K562 (cell line): ENCODE measurements at regions not wholly inside any gene's neighbourhood (a gene's known extent, or its start where the extent isn't known, plus 50 kb on each side); places are given as distances from the start of the nearest gene placed in this dataset.

Experiments
- EZH2 ChIP-seq: IDR thresholded peaks from 2 replicates; pipeline ENCODE4 v1.6.1; 2012; ENCODE audit warnings: low read depth, mild to moderate bottlenecking, inconsistent platforms, low read length, borderline replicate concordance
- NFRKB ChIP-seq: fragments of 450-650 bp; IDR thresholded peaks from 2 replicates; pipeline ENCODE4 v1.6.1; 2016; ENCODE audit warnings: low read depth
- POLR2AphosphoS5 ChIP-seq: IDR thresholded peaks from 2 replicates; pipeline ENCODE4 v1.6.1; 2011; ENCODE audit warnings: mild to moderate bottlenecking, low read depth, low read length, moderate library complexity; ENCODE audit not compliant: control insufficient read depth, insufficient read depth
- SIN3A ChIP-seq, 2 experiments: fragments of 150-350 bp in 1 of 2; IDR thresholded peaks; 2 replicates each; pipeline ENCODE4 v1.6.1; 2011 to 2016; ENCODE audit warnings: borderline replicate concordance in 2 of 2, low read depth in 2 of 2, low read length in 2 of 2, mild to moderate bottlenecking in 2 of 2, moderate library complexity in 2 of 2; ENCODE audit not compliant: control insufficient read depth in 1 of 2
- TAF1 ChIP-seq: IDR thresholded peaks from 2 replicates; pipeline ENCODE4 v1.6.1; 2011; ENCODE audit warnings: mild to moderate bottlenecking, low read length, moderate library complexity; ENCODE audit not compliant: insufficient read depth, control insufficient read depth, severe bottlenecking; ENCODE audit errors: extremely low read depth
- ZNF274 ChIP-seq: IDR thresholded peaks from 2 replicates; pipeline ENCODE4 v1.6.1; 2011; ENCODE audit warnings: low read depth, mild to moderate bottlenecking, low read length, moderate library complexity, borderline replicate concordance
- ZNF354B ChIP-seq: fragments of 250-450 bp; sonication (Bioruptor Pico); IDR thresholded peaks from 2 replicates; pipeline ENCODE4 v1.4.0; 2020
- ZNF586 ChIP-seq: fragments of 450-650 bp; formaldehyde crosslinking; conservative IDR thresholded peaks from 2 replicates; pipeline ENCODE4 v1.4.0; 2020; ENCODE audit warnings: mild to moderate bottlenecking, moderate library complexity
- TF ChIP-seq, protein P1 (sequence below), 2 experiments: fragments of 450-650 bp; IDR thresholded peaks; 2 replicates each; pipeline ENCODE4 v1.6.1; 2016; ENCODE audit warnings: mild to moderate bottlenecking in 2 of 2, borderline replicate concordance in 1 of 2, low read depth in 1 of 2, moderate library complexity in 1 of 2
- TF ChIP-seq, protein P2 (sequence below): IDR thresholded peaks from 3 replicates; pipeline ENCODE4 v1.6.1; 2011; ENCODE audit warnings: borderline replicate concordance, mild to moderate bottlenecking; ENCODE audit not compliant: insufficient read length, insufficient read depth
- TF ChIP-seq, protein P3 (sequence below): fragments of 250-450 bp; sonication (Bioruptor Pico); IDR thresholded peaks from 2 replicates; pipeline ENCODE4 v1.5.0; 2020; ENCODE audit warnings: mild to moderate bottlenecking
- TF ChIP-seq, protein P4 (sequence below): fragments of 450-650 bp; IDR thresholded peaks from 2 replicates; pipeline ENCODE4 v1.6.1; 2016

DNA sequence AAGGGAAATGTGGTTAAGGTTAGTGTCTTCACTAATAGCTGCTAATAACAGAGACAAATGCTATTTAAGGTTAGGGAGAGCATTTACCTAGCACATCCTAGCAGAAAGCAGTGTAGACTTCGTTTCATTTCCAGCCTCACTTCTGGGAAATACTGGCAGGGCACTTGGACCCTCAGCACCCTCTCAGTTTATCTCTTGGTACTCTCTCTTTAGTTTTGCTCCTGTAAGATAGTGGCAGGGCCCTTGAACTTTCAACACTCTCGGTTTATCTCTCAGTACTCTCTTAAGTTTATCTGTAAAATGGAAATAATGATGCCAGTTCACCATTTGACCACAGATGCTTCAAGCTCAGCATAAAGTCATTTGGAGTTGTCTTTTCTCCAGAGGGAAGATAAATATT, 118.4 kb downstream of the MBL2 start:
- TF ChIP-seq, protein P1, sequence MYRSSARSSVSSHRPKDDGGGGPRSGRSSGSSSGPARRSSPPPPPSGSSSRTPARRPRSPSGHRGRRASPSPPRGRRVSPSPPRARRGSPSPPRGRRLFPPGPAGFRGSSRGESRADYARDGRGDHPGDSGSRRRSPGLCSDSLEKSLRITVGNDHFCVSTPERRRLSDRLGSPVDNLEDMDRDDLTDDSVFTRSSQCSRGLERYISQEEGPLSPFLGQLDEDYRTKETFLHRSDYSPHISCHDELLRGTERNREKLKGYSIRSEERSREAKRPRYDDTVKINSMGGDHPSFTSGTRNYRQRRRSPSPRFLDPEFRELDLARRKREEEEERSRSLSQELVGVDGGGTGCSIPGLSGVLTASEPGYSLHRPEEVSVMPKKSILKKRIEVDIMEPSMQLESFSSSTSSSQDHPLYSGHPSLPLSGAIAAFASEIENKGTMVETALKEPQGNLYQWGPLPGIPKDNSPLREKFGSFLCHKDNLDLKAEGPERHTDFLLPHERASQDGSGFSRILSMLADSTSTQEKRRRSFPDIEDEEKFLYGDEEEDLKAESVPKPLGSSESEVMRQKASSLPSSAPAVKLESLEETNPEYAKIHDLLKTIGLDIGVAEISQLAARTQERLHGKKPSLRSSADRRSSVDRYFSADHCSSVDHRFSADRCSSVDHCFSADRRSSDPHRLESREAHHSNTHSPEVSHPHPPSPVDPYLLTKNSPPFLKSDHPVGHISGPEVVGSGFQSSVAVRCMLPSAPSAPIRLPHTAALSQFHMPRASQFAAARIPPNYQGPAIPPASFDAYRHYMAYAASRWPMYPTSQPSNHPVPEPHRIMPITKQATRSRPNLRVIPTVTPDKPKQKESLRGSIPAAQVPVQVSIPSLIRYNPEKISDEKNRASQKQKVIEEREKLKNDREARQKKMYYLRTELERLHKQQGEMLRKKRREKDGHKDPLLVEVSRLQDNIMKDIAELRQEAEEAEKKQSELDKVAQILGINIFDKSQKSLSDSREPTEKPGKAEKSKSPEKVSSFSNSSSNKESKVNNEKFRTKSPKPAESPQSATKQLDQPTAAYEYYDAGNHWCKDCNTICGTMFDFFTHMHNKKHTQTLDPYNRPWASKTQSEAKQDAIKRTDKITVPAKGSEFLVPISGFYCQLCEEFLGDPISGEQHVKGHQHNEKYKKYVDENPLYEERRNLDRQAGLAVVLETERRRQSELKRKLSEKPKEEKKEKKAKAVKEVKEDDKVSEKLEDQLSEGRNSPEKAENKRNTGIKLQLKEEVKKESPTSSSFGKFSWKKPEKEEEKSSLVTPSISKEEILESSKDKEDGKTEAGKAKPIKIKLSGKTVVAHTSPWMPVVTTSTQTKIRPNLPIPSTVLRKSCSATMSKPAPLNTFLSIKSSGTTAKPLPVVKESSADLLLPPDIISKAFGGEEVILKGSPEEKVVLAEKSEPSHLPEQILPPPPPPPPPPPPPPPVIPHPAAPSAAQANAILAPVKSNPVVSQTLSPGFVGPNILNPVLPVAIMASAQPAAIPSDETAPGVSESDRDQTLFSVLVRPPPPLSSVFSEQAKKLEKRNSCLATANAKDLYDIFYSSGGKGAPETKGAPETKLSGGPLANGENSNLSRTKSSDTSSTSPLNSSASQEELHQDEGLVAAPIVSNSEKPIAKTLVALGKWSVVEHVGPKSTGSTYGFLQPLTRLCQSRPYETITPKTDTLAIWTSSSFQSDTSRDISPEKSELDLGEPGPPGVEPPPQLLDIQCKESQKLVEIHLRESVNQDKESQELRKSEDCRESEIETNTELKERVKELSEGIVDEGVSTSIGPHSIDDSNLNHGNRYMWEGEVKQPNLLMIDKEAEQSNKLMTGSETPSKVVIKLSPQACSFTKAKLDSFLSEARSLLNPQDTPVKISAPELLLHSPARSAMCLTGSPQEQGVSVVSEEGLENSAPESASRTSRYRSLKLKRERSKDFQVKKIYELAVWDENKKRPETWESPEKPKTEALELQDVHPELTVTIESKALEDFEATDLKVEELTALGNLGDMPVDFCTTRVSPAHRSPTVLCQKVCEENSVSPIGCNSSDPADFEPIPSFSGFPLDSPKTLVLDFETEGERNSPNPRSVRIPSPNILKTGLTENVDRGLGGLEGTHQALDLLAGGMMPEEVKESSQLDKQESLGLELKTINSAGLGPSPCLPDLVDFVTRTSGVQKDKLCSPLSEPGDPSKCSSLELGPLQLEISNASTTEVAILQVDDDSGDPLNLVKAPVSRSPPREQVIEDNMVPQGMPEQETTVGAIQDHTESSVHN (IDR thresholded peaks at IDR 0.05; ENCODE audit: borderline replicate concordance in 1 of 2, low read depth in 1 of 2): no peak
- TF ChIP-seq, protein P2, sequence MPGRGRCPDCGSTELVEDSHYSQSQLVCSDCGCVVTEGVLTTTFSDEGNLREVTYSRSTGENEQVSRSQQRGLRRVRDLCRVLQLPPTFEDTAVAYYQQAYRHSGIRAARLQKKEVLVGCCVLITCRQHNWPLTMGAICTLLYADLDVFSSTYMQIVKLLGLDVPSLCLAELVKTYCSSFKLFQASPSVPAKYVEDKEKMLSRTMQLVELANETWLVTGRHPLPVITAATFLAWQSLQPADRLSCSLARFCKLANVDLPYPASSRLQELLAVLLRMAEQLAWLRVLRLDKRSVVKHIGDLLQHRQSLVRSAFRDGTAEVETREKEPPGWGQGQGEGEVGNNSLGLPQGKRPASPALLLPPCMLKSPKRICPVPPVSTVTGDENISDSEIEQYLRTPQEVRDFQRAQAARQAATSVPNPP: no peak
- TF ChIP-seq NFRKB (no peak), TAF1 (no peak), POLR2AphosphoS5 (no peak), ZNF354B (no peak), EZH2 (no peak), ZNF586 (no peak), SIN3A (IDR thresholded peaks at IDR 0.05; ENCODE audit: borderline replicate concordance in 2 of 2, control insufficient read depth in 1 of 2, low read depth in 2 of 2, low read length in 2 of 2) (no peak), ZNF274 (no peak)
- TF ChIP-seq, protein P3, sequence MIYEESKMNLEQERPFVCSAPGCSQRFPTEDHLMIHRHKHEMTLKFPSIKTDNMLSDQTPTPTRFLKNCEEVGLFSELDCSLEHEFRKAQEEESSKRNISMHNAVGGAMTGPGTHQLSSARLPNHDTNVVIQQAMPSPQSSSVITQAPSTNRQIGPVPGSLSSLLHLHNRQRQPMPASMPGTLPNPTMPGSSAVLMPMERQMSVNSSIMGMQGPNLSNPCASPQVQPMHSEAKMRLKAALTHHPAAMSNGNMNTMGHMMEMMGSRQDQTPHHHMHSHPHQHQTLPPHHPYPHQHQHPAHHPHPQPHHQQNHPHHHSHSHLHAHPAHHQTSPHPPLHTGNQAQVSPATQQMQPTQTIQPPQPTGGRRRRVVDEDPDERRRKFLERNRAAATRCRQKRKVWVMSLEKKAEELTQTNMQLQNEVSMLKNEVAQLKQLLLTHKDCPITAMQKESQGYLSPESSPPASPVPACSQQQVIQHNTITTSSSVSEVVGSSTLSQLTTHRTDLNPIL: no peak
- TF ChIP-seq, protein P4, sequence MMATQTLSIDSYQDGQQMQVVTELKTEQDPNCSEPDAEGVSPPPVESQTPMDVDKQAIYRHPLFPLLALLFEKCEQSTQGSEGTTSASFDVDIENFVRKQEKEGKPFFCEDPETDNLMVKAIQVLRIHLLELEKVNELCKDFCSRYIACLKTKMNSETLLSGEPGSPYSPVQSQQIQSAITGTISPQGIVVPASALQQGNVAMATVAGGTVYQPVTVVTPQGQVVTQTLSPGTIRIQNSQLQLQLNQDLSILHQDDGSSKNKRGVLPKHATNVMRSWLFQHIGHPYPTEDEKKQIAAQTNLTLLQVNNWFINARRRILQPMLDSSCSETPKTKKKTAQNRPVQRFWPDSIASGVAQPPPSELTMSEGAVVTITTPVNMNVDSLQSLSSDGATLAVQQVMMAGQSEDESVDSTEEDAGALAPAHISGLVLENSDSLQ: no peak
